Left ventricle myocardium inferior (tissue), 1 donor: ENCODE measurements at regions not wholly inside any gene's neighbourhood (a gene's known extent, or its start where the extent isn't known, plus 50 kb on each side); places are given as distances from the start of the nearest gene placed in this dataset.

Source experiments
- DNase-seq: peaks from one replicate; pipeline ENCODE4 v3.0.0-alpha.2; 2020
- H3K27ac ChIP-seq: fragments of 200-600 bp; replicated peaks from 2 replicates; pipeline ENCODE4 v1.8.0; 2021
- H3K27me3 ChIP-seq: fragments of 200-600 bp; 2 replicates; pipeline ENCODE4 v1.8.0; 2021; ENCODE audit warnings: low read depth
- H3K36me3 ChIP-seq: fragments of 200-600 bp; 2 replicates; pipeline ENCODE4 v1.8.0; 2021
- H3K4me1 ChIP-seq: fragments of 200-600 bp; 2 replicates; pipeline ENCODE4 v1.8.0; 2021
- H3K4me3 ChIP-seq: fragments of 200-600 bp; 2 replicates; pipeline ENCODE4 v1.8.0; 2021; ENCODE audit warnings: mild to moderate bottlenecking, moderate library complexity
- H3K9me3 ChIP-seq: fragments of 200-600 bp; replicated peaks from 2 replicates; pipeline ENCODE4 v1.8.0; 2021
- intact Hi-C: fragments of 100-400 bp; cut with micrococcal nuclease; formaldehyde crosslinking; loops from one replicate; pipeline ENCODE4 v1.11.0; 2022
- TF ChIP-seq, protein P1 (sequence below): fragments of 200-600 bp; IDR thresholded peaks from 2 replicates; pipeline ENCODE4 v1.8.0; 2021; ENCODE audit warnings: antibody characterized with exemption, mild to moderate bottlenecking, borderline replicate concordance
- donor health status: DM: no; HTN: yes; CAD: no; lungs with severe emphysema.

DNA sequence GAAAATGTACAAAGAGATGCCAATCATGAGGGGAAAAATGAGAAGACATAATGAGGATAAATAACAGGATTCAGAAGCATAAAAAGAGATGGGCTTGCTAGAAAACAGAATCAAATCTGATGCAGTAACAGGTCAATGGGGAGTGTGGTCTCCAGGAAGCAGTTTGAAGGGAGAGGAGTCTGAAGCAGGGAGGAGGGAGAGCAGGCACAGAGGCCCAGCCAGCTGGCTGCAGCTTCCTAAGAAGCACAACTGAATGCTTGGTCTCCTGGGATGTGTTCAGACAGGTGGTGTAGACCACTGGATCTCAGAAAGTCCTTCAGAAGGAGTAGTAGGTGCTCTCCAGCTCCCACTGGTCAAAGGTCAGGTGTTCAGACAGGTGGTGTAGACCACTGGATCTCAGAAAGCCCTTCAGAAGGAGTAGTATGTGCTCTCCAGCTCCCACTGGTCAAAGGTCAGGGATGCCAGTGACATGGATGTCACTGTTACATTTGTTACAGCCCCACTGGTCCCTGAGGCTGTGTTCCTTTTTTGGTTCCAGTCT, 68.3 kb upstream of the UBAC2 start:
- Histone ChIP-seq H3K4me3 (no peak overlapping the region), H3K36me3 (no peaks in the 10 kb centered on the region), H3K27ac (no peak overlapping the region), H3K9me3 (no peaks in the 10 kb centered on the region), H3K27me3 (no peaks in the 10 kb centered on the region), H3K4me1 (no peaks in the 10 kb centered on the region)
- intact Hi-C loops = no loop called here
- DNase-seq = no peak
- TF ChIP-seq, protein P1, sequence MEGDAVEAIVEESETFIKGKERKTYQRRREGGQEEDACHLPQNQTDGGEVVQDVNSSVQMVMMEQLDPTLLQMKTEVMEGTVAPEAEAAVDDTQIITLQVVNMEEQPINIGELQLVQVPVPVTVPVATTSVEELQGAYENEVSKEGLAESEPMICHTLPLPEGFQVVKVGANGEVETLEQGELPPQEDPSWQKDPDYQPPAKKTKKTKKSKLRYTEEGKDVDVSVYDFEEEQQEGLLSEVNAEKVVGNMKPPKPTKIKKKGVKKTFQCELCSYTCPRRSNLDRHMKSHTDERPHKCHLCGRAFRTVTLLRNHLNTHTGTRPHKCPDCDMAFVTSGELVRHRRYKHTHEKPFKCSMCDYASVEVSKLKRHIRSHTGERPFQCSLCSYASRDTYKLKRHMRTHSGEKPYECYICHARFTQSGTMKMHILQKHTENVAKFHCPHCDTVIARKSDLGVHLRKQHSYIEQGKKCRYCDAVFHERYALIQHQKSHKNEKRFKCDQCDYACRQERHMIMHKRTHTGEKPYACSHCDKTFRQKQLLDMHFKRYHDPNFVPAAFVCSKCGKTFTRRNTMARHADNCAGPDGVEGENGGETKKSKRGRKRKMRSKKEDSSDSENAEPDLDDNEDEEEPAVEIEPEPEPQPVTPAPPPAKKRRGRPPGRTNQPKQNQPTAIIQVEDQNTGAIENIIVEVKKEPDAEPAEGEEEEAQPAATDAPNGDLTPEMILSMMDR = no peak

DNA sequence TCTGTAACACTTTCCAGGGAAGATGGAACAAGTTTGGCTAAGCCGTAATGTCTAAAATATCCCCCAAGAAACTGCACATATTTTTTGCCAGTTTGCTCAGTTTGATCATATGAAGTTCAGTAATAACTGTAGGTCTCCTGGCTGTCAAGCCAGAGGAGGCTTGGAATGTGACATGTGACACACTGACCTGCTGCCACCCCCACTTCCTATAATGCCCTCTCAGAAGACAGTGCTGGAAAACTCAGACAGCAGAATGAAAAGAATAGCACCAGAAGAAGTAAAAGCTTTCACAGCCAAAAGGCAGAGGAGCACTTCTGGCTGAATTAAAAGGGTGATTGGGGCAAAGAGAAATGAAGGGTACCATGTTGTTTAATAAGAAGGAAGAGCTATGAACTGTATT, 67.4 kb upstream of the UBAC2 start:
- TF ChIP-seq, protein P1 = no peak
- Histone ChIP-seq H3K27me3 (no peaks in the 10 kb centered on the region), H3K27ac (no peak overlapping the region), H3K36me3 (no peaks in the 10 kb centered on the region), H3K4me3 (no peak overlapping the region), H3K9me3 (no peaks in the 10 kb centered on the region), H3K4me1 (no peaks in the 10 kb centered on the region)
- no peak for DNase-seq
- intact Hi-C loops = no loop called here

DNA sequence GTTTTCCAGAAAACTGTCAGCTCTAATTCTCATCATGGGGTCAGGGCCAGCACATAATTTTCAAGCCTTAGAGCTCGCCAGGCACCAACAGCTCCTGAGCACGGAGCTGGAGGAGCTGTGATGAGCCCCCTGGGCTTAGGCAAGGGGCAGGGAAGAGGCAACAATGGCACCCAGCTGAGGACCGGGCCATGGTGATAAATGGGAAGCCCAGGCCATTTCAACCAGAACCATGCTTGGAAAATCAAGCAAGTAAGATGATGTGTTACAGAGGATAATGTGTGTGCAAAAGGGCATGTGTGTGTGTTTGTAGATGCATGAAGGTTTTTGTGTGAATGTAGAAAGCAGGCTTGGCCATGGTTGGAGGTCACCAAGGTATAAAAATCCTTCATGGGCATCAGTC, 66.8 kb upstream of the UBAC2 start:
- DNase-seq = no peak
- Histone ChIP-seq H3K27me3 (no peaks in the 10 kb centered on the region), H3K36me3 (no peaks in the 10 kb centered on the region), H3K4me3 (no peak overlapping the region), H3K27ac (no peak overlapping the region), H3K4me1 (no peaks in the 10 kb centered on the region), H3K9me3 (no peaks in the 10 kb centered on the region)
- intact Hi-C loops = no loop called here
- TF ChIP-seq, protein P1 = no peak

DNA sequence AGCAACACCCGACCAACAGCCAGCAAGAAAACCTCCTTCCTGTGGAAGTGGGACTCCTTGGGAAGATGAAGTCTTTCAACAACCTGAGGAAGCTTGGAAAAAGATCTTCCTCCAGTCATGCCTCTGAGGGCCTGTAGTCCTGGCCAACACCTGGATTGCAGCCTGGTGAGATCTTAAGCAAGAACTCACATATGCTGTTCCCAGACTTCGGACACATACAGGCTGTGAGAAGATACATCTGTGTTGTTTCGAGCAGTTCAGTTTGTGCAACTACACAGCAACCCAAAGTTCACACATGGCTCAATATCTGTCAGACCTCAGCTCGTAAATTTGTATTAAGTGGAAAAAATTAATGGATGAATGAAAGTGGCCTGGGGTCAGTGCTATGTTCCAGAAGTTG, 65.1 kb upstream of the UBAC2 start:
- Histone ChIP-seq H3K4me3 (no peak overlapping the region), H3K36me3 (no peaks in the 10 kb centered on the region), H3K4me1 (no peaks in the 10 kb centered on the region), H3K9me3 (no peaks in the 10 kb centered on the region), H3K27ac (no peak overlapping the region), H3K27me3 (no peaks in the 10 kb centered on the region)
- DNase-seq = no peak
- TF ChIP-seq, protein P1 = no peak
- intact Hi-C loops = no loop called here

DNA sequence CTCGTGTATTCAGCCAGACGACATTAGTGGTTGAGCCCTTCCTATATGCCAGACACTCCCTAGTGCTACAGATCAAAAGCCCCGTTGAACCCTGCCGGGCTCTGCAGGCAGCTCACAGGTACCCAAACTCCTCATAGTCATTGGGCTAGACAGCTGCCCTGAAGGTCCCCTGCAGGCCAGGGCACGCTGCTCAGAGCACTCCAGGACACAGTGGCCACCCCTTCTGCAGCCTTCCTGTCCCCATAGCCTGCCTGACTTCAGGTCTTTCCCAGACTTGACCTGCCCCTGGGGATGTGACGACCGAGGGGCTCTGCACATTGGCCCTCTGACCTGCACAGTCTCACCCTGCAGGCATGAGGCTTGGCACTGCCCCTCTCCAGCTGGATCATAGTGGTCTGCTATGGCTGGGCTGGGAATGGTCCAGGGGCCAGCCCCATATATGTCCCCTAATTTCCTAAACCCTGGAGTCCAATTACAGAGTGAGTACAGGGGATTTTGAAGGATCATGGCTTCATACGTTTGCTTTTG, 64.2 kb upstream of the UBAC2 start:
- H3K4me3 ChIP-seq = no peak overlapping the region
- intact Hi-C loops = no loop called here
- no peaks in the 10 kb centered on the region for H3K36me3 ChIP-seq
- H3K4me1 ChIP-seq = no peaks in the 10 kb centered on the region
- DNase-seq = no peak
- H3K27ac ChIP-seq = no peak overlapping the region
- H3K27me3 ChIP-seq = no peaks in the 10 kb centered on the region
- H3K9me3 ChIP-seq = peaks cover 5% of the 10 kb centered on the region
- TF ChIP-seq, protein P1 = no peak

DNA sequence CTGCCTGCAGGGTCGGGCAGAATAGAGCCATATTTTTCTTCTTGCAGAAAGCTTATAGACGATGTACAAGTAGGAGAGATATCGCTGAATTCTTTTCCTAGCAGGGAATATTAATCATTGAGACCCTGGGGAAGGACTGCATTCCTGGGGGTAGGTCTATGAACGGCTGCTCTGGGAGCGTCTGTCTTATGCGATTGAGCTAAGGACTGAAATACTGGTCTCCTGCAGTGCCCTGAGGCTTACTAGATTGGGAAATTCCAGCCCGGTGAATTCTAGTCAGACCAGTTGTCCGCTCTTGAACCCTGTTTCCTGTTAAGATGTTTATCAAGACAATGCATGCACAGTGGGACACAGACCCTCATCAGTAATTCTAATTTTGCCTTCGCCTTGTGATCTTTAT, 59.8 kb upstream of the UBAC2 start:
- no peaks in the 10 kb centered on the region for H3K27me3 ChIP-seq
- no peak for DNase-seq
- TF ChIP-seq, protein P1 = no peak
- no peak overlapping the region for H3K27ac ChIP-seq
- H3K4me3 ChIP-seq = no peak overlapping the region
- peaks cover 5% of the 10 kb centered on the region for H3K9me3 ChIP-seq
- H3K4me1 ChIP-seq = no peaks in the 10 kb centered on the region
- H3K36me3 ChIP-seq = no peaks in the 10 kb centered on the region
- intact Hi-C loops = no loop called here
